A549 (cell line): ENCODE measurements at regions not wholly inside any gene's neighbourhood (a gene's known extent, or its start where the extent isn't known, plus 50 kb on each side); places are given as distances from the start of the nearest gene placed in this dataset.

Source experiments
- BHLHE40 ChIP-seq: IDR thresholded peaks from 2 replicates; pipeline ENCODE4 v1.6.1; 2012; ENCODE audit warnings: low read depth, low read length, inconsistent platforms
- POLR2AphosphoS2 ChIP-seq: conservative IDR thresholded peaks from 2 replicates; pipeline ENCODE4 v1.6.1; 2012; ENCODE audit warnings: low read length, improper control_type of control experiment, inconsistent platforms

GRCh38 chr3:30372837-30373236 is 233.6 kb upstream of the TGFBR2 start:
- TF ChIP-seq POLR2AphosphoS2 (no peak), BHLHE40 (no peak)
